ENCODE measurements at regions not wholly inside any gene's neighbourhood (a gene's known extent, or its start where the extent isn't known, plus 50 kb on each side); places are given as distances from the start of the nearest gene placed in this dataset.

DNA sequence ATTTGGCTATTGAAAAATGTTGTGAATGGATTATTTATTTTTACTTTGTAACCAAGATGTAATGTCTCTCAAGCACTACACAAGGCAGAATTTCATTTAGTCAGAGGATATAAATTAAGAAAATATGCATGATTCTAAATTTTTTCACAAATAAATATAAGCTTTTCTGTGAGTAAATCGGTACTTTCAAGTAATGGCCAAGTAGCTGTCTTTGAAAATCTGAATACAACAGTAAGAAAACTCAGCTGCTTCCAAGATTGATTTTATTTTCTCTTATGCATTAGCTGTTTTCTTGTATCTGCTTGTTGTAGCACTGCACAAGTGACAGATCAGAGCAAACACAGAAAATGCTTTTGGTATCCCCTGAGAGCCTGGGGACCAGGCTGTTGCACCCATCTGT, 998.5 kb upstream of the GHITM start:
- CTCF ChIA-PET, result interaction anchor here (0.7 kb wide), 1 partner anchor 928 kb away, joined by 3 read pairs; no protein-coding TSS in a partner anchor
- POLR2A ChIA-PET (ENCODE audit: low non-redundant PET), result no interaction called here
- TF ChIP-seq, protein P1, sequence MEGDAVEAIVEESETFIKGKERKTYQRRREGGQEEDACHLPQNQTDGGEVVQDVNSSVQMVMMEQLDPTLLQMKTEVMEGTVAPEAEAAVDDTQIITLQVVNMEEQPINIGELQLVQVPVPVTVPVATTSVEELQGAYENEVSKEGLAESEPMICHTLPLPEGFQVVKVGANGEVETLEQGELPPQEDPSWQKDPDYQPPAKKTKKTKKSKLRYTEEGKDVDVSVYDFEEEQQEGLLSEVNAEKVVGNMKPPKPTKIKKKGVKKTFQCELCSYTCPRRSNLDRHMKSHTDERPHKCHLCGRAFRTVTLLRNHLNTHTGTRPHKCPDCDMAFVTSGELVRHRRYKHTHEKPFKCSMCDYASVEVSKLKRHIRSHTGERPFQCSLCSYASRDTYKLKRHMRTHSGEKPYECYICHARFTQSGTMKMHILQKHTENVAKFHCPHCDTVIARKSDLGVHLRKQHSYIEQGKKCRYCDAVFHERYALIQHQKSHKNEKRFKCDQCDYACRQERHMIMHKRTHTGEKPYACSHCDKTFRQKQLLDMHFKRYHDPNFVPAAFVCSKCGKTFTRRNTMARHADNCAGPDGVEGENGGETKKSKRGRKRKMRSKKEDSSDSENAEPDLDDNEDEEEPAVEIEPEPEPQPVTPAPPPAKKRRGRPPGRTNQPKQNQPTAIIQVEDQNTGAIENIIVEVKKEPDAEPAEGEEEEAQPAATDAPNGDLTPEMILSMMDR (conservative IDR thresholded peaks at IDR 0.05; ENCODE audit: low read depth), result no peak
- DNase-seq (ENCODE audit: low spot score), result no peak
- no peak overlapping the region for H3K27ac ChIP-seq

DNA sequence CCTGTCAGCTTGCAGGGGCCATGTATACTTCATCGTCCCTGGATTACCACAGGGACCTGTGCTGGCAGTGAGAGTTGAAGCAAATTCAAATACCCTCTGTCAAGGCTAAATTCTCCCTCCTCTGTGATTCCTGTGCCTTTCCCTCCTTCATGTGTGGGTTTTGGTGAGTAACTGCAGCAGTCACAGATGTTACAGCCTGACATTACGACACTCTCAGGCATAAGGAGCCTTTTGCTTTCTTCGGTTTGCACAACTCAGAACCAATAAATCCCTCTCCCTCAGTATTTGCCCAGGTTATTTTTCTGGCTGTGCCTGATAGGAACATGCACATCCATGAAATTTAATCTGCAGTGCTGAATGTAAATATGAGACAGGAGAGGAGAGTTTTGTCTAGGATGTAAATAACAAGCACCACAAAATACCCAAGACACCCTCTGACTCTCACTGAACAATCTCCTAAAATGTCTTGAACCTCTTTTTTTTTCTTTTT, 997.2 kb upstream of the GHITM start:
- no peak overlapping the region for H3K27ac ChIP-seq
- ChIA-PET POLR2A (ENCODE audit: low non-redundant PET) (no interaction called here), CTCF (no interaction called here)
- TF ChIP-seq, protein P1 (conservative IDR thresholded peaks at IDR 0.05; ENCODE audit: low read depth), result no peak
- DNase-seq (ENCODE audit: low spot score), result no peak

- no peak overlapping the region for H3K27ac ChIP-seq
- TF ChIP-seq, protein P1 (conservative IDR thresholded peaks at IDR 0.05; ENCODE audit: low read depth), result no peak
- DNase-seq (ENCODE audit: low spot score), result no peak
- CTCF ChIA-PET, result no interaction called here
- POLR2A ChIA-PET (ENCODE audit: low non-redundant PET), result no interaction called here
Observed at GRCh38 chr10:83144461-83144860, 994.8 kb upstream of the GHITM start.

DNA sequence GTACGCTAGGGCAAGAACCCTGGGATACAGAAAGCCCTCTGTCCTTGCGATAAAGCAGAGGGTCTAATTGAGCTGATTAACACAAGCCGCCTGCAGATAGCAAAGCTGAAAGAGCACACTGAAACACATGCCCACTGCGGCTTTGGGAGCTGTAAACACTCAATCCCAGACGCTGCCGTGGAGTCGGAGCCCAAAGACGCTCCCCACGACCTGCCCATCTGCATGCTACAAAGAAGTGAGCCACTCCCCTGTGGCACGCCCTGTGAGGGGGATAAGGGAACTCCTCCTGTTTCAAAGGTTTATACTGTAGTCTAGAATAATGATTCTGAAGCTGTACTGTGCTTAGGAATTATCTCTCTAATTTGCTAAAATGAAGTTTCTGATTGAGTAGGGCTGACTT, 985.6 kb upstream of the GHITM start:
- H3K27ac ChIP-seq, result no peak overlapping the region
- ChIA-PET POLR2A (ENCODE audit: low non-redundant PET) (no interaction called here), CTCF (no interaction called here)
- TF ChIP-seq, protein P1 (conservative IDR thresholded peaks at IDR 0.05; ENCODE audit: low read depth), result no peak
- DNase-seq (ENCODE audit: low spot score), result no peak

DNA sequence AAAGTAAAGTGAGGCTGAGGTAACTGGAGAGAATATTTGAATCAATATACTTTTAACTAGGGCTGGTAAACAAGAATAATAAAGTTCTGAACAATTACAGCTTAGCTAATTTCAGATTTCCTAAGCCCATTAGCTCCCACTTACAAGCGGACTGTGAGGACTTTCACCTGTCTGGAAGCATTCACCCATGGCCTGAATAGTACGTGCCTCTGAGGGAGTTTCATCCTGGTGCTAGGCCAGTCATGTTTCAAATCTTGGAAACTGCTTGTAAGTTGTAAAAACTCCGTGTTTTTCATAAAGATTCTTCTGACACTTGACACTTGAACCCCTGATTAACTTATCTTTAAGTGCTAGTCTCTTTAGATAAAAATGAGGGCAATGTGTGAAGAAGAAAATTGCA, 975.2 kb upstream of the GHITM start:
- ChIA-PET CTCF (no interaction called here), POLR2A (ENCODE audit: low non-redundant PET) (no interaction called here)
- no peak for DNase-seq (ENCODE audit: low spot score)
- TF ChIP-seq, protein P1 (conservative IDR thresholded peaks at IDR 0.05; ENCODE audit: low read depth), result no peak
- no peak overlapping the region for H3K27ac ChIP-seq

GRCh38 chr10:83165265-83165664, 974.0 kb upstream of the GHITM start:
- no peak for DNase-seq (ENCODE audit: low spot score)
- no peak overlapping the region for H3K27ac ChIP-seq
- TF ChIP-seq, protein P1 (conservative IDR thresholded peaks at IDR 0.05; ENCODE audit: low read depth), result no peak
- ChIA-PET POLR2A (ENCODE audit: low non-redundant PET) (no interaction called here), CTCF (no interaction called here)

GRCh38 chr10:83166344-83166743, 973.0 kb upstream of the GHITM start:
- no peak overlapping the region for H3K27ac ChIP-seq
- ChIA-PET POLR2A (ENCODE audit: low non-redundant PET) (no interaction called here), CTCF (interaction anchor here (0.6 to 0.7 kb wide), 2 partner anchors 476 to 878 kb away, joined by 3 read pairs; no protein-coding TSS in a partner anchor)
- DNase-seq (ENCODE audit: low spot score), result no peak
- TF ChIP-seq, protein P1 (conservative IDR thresholded peaks at IDR 0.05; ENCODE audit: low read depth), result no peak

Measured in RWPE1 (cell line).